ENCODE measurements at regions not wholly inside any gene's neighbourhood (a gene's known extent, or its start where the extent isn't known, plus 50 kb on each side); places are given as distances from the start of the nearest gene placed in this dataset.

GRCh38 chr5:108687595-108688200 is 60.0 kb upstream of the FER start:
- TF ChIP-seq POLR2AphosphoS5 (IDR thresholded peaks at IDR 0.05; ENCODE audit: low read depth) (no peak), EZH2 (IDR thresholded peaks at IDR 0.05; ENCODE audit: low read depth, unreplicated experiment) (no peak), CTCF (conservative IDR thresholded peaks at IDR 0.05; ENCODE audit: low read depth in 2 of 2) (no peak), ETS1 (IDR thresholded peaks at IDR 0.05) (no peak), EZH2phosphoT487 (IDR thresholded peaks at IDR 0.05; ENCODE audit: unreplicated experiment) (no peak), REST (IDR thresholded peaks at IDR 0.05; ENCODE audit: unreplicated experiment) (no peak), ZNF114 (CRISPR knock-in tag; IDR thresholded peaks at IDR 0.05) (no peak), CREB1 (CRISPR knock-in tag; IDR thresholded peaks at IDR 0.05; ENCODE audit: low read depth) (no peak), STAT1 (IDR thresholded peaks at IDR 0.05; ENCODE audit: unreplicated experiment) (no peak)

Data from GM23338 (cell line).